ENCODE measurements at regions not wholly inside any gene's neighbourhood (a gene's known extent, or its start where the extent isn't known, plus 50 kb on each side); places are given as distances from the start of the nearest gene placed in this dataset.
A peak's percentile ranks its signal among the peaks of the same experiment; 100 is the strongest.

GRCh38 chr20:48326868-48327267 lies 500.9 kb downstream of the PREX1 start:
- intact Hi-C loops (cut with DNase I): no loop called here
- no peak for FAIRE-seq
- peak in 1 of 5 donors; percentile 25 for DNase-seq
- Histone ChIP-seq H3K27me3 (ENCODE audit: control insufficient read depth, insufficient read depth, low read length) (no peaks in the 10 kb centered on the region), H3K27ac (ENCODE audit: low read depth in 2 of 2, low read length in 2 of 2) (no peak overlapping the region), H3K9ac (ENCODE audit: low read length in 3 of 3) (no peak overlapping the region), H3K4me3 (ENCODE audit: low read length in 3 of 3) (no peak overlapping the region), H3K9me3 (ENCODE audit: control insufficient read depth in 2 of 3, insufficient read depth in 1 of 3, low read length in 3 of 3) (no peaks in the 10 kb centered on the region), H3K4me1 (ENCODE audit: control insufficient read depth in 2 of 3, insufficient read depth in 2 of 3, low read depth in 1 of 3, low read length in 3 of 3) (peaks cover 0 to 2% (median 0%) of the 10 kb centered on the region in 3 donors), H3K36me3 (ENCODE audit: control insufficient read depth in 2 of 3, insufficient read depth in 3 of 3, low read length in 3 of 3) (no peaks in the 10 kb centered on the region)
- TF ChIP-seq, protein P1, sequence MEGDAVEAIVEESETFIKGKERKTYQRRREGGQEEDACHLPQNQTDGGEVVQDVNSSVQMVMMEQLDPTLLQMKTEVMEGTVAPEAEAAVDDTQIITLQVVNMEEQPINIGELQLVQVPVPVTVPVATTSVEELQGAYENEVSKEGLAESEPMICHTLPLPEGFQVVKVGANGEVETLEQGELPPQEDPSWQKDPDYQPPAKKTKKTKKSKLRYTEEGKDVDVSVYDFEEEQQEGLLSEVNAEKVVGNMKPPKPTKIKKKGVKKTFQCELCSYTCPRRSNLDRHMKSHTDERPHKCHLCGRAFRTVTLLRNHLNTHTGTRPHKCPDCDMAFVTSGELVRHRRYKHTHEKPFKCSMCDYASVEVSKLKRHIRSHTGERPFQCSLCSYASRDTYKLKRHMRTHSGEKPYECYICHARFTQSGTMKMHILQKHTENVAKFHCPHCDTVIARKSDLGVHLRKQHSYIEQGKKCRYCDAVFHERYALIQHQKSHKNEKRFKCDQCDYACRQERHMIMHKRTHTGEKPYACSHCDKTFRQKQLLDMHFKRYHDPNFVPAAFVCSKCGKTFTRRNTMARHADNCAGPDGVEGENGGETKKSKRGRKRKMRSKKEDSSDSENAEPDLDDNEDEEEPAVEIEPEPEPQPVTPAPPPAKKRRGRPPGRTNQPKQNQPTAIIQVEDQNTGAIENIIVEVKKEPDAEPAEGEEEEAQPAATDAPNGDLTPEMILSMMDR (IDR thresholded peaks at IDR 0.05; ENCODE audit: borderline replicate concordance, extremely low read depth, insufficient read depth): no peak

DNA sequence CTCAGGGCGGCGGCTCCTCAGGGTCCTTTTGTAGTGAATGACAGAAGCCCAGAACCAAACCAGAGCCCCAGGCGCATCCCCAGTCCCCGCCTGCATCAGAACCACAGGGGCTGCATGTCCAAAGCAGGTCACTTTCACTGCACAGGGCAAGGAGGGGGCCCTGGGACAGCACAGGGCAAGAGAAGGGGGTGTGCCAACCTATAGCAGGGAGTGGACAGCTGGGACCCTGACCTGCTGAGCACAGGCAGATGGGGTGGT lies 501.4 kb downstream of the PREX1 start:
- no peak for DNase-seq
- H3K36me3 ChIP-seq (ENCODE audit: control insufficient read depth in 2 of 3, insufficient read depth in 3 of 3, low read length in 3 of 3): no peaks in the 10 kb centered on the region
- no peak overlapping the region for H3K27ac ChIP-seq (ENCODE audit: low read depth in 2 of 2, low read length in 2 of 2)
- no peak overlapping the region for H3K4me3 ChIP-seq (ENCODE audit: low read length in 3 of 3)
- no peak for FAIRE-seq
- no peaks in the 10 kb centered on the region for H3K27me3 ChIP-seq (ENCODE audit: control insufficient read depth, insufficient read depth, low read length)
- H3K9me3 ChIP-seq (ENCODE audit: control insufficient read depth in 2 of 3, insufficient read depth in 1 of 3, low read length in 3 of 3): no peaks in the 10 kb centered on the region
- TF ChIP-seq, protein P1 (IDR thresholded peaks at IDR 0.05; ENCODE audit: borderline replicate concordance, extremely low read depth, insufficient read depth): no peak
- H3K4me1 ChIP-seq (ENCODE audit: control insufficient read depth in 2 of 3, insufficient read depth in 2 of 3, low read depth in 1 of 3, low read length in 3 of 3): peaks cover 0 to 2% (median 0%) of the 10 kb centered on the region in 3 donors
- H3K9ac ChIP-seq (ENCODE audit: low read length in 3 of 3): no peak overlapping the region
- intact Hi-C loops (cut with DNase I): no loop called here

GRCh38 chr20:48325656-48326433 lies 502.0 kb downstream of the PREX1 start:
- H3K4me1 ChIP-seq (ENCODE audit: control insufficient read depth in 2 of 3, insufficient read depth in 2 of 3, low read depth in 1 of 3, low read length in 3 of 3): peaks cover 0 to 2% (median 0%) of the 10 kb centered on the region in 3 donors
- DNase-seq (no peak), FAIRE-seq (no peak)
- no peak overlapping the region for H3K4me3 ChIP-seq (ENCODE audit: low read length in 3 of 3)
- no peak overlapping the region for H3K27ac ChIP-seq (ENCODE audit: low read depth in 2 of 2, low read length in 2 of 2)
- H3K36me3 ChIP-seq (ENCODE audit: control insufficient read depth in 2 of 3, insufficient read depth in 3 of 3, low read length in 3 of 3): no peaks in the 10 kb centered on the region
- TF ChIP-seq, protein P1 (IDR thresholded peaks at IDR 0.05; ENCODE audit: borderline replicate concordance, extremely low read depth, insufficient read depth): no peak
- H3K9me3 ChIP-seq (ENCODE audit: control insufficient read depth in 2 of 3, insufficient read depth in 1 of 3, low read length in 3 of 3): no peaks in the 10 kb centered on the region
- H3K27me3 ChIP-seq (ENCODE audit: control insufficient read depth, insufficient read depth, low read length): no peaks in the 10 kb centered on the region
- no peak overlapping the region for H3K9ac ChIP-seq (ENCODE audit: low read length in 3 of 3)
- intact Hi-C loops (cut with DNase I): no loop called here

DNA sequence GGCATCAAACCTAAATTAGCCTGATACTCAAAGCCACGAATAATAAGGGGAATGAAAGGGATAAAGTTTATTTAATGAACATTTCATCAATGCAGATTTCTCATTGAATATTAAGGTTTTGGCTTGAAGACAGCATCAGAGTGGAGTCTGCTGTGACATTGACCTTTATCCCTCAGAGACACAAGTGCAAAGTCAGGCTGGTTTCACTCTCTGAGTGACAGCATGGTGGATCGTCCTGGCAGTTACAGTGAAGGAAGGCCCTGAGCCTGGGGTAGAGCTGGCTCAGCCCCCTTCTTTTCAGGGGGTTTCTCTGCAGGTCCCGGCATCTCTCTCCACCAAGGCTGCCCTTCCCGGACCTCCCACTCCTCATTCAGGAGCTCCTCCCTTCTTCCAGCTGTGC lies 503.1 kb downstream of the PREX1 start:
- Histone ChIP-seq H3K27ac (ENCODE audit: low read depth in 2 of 2, low read length in 2 of 2) (no peak overlapping the region), H3K9me3 (ENCODE audit: control insufficient read depth in 2 of 3, insufficient read depth in 1 of 3, low read length in 3 of 3) (no peaks in the 10 kb centered on the region), H3K9ac (ENCODE audit: low read length in 3 of 3) (no peak overlapping the region), H3K27me3 (ENCODE audit: control insufficient read depth, insufficient read depth, low read length) (no peaks in the 10 kb centered on the region), H3K4me1 (ENCODE audit: control insufficient read depth in 2 of 3, insufficient read depth in 2 of 3, low read depth in 1 of 3, low read length in 3 of 3) (peaks cover 0 to 2% (median 0%) of the 10 kb centered on the region in 3 donors), H3K36me3 (ENCODE audit: control insufficient read depth in 2 of 3, insufficient read depth in 3 of 3, low read length in 3 of 3) (no peaks in the 10 kb centered on the region), H3K4me3 (ENCODE audit: low read length in 3 of 3) (no peak overlapping the region)
- DNase-seq (no peak), FAIRE-seq (no peak)
- intact Hi-C loops (cut with DNase I): no loop called here
- TF ChIP-seq, protein P1 (IDR thresholded peaks at IDR 0.05; ENCODE audit: borderline replicate concordance, extremely low read depth, insufficient read depth): no peak
